ENCODE measurements at regions not wholly inside any gene's neighbourhood (a gene's known extent, or its start where the extent isn't known, plus 50 kb on each side); places are given as distances from the start of the nearest gene placed in this dataset.

DNA sequence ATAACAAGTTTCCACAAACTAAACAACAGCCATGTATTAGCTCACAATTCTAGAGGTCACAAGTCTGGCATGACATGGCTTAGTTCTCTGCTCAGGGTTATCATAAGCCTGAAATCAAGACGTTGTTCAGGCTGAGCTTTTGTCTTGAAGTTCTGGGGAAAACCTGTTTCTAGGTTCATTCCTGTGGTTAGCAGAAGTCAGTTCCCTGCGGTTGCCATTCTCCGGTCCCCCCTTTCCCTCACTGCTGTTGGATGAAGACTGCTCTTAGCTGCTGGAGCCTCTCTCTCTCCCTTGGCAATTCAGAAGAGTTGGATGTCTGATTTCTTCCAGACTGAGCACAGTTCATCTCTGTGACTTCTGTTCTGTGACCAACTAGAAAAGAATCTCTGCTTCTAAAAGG is 962.6 kb downstream of the PCDH7 start:
- BruUV-seq (replicated peaks), result no TSS peak
- H3K4me3 ChIP-seq (ENCODE audit: low read length), result no peak overlapping the region
- H2AFZ ChIP-seq (ENCODE audit: low read length), result no peak overlapping the region
- H3K9me3 ChIP-seq (ENCODE audit: low read length), result no peaks in the 10 kb centered on the region
- H3K27ac ChIP-seq (ENCODE audit: low read length), result no peak overlapping the region
- H3K27me3 ChIP-seq (ENCODE audit: low read length), result no peaks in the 10 kb centered on the region
- H3K36me3 ChIP-seq (ENCODE audit: low read depth, low read length), result no peaks in the 10 kb centered on the region
- no peak overlapping the region for H3K9ac ChIP-seq (ENCODE audit: low read length)
- H3K4me2 ChIP-seq (ENCODE audit: low read length), result no peak overlapping the region
- no peak for DNase-seq
- H3K4me1 ChIP-seq (ENCODE audit: insufficient read depth, low read length), result no peaks in the 10 kb centered on the region
- ATAC-seq, result no peak
- no peaks in the 10 kb centered on the region for H4K20me1 ChIP-seq (ENCODE audit: low read length)
- ChIA-PET POLR2A (ENCODE audit: unreplicated experiment) (no interaction called here), CTCF (no interaction called here)
- no peaks in the 10 kb centered on the region for H3F3A ChIP-seq (ENCODE audit: low read length, unreplicated experiment)
- intact Hi-C loops (cut with micrococcal nuclease), result no loop called here
- no peaks in the 10 kb centered on the region for H3K9me2 ChIP-seq (replicated peaks; ENCODE audit: low read length)
- no peak for TF ChIP-seq EZH2phosphoT487 (IDR thresholded peaks at IDR 0.05; ENCODE audit: borderline replicate concordance, low read length)
- TF ChIP-seq, protein P1, sequence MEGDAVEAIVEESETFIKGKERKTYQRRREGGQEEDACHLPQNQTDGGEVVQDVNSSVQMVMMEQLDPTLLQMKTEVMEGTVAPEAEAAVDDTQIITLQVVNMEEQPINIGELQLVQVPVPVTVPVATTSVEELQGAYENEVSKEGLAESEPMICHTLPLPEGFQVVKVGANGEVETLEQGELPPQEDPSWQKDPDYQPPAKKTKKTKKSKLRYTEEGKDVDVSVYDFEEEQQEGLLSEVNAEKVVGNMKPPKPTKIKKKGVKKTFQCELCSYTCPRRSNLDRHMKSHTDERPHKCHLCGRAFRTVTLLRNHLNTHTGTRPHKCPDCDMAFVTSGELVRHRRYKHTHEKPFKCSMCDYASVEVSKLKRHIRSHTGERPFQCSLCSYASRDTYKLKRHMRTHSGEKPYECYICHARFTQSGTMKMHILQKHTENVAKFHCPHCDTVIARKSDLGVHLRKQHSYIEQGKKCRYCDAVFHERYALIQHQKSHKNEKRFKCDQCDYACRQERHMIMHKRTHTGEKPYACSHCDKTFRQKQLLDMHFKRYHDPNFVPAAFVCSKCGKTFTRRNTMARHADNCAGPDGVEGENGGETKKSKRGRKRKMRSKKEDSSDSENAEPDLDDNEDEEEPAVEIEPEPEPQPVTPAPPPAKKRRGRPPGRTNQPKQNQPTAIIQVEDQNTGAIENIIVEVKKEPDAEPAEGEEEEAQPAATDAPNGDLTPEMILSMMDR (conservative IDR thresholded peaks at IDR 0.05; ENCODE audit: low read depth, low read length), result no peak
- no peak for TF ChIP-seq EZH2 (IDR thresholded peaks at IDR 0.05; ENCODE audit: low read length, unreplicated experiment)
- no peaks in the 10 kb centered on the region for H3K79me2 ChIP-seq (ENCODE audit: low read length)

DNA sequence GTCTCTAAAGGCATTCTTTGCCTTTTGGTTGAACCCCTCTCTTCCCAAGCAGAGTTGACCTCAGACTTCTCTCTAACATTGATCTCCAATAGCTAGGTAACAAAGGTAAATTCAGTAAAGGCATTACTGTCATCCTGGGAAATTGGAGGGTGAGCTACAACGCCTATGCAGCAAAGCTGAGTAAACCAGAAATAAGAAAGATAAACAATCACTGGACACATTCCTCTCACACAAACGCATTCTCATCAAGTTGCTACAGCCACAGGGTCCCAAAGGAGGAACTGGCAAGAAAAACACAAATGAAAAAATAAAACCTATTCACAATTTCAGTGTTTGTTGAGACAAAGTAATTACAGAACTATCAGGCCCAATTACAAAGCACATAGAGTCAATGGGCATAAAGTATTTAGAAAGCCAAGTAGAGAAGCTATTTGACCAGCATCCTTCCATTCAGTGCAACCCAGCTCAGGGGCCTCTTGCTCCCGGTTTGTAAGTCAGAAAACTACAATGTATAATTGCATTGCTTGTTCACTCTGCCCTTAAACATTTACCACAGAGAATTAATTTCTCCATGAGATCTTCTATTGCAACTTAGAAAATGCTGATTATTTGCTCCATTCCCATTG is 967.7 kb downstream of the PCDH7 start:
- no peak for TF ChIP-seq EZH2phosphoT487 (IDR thresholded peaks at IDR 0.05; ENCODE audit: borderline replicate concordance, low read length)
- TF ChIP-seq, protein P1 (conservative IDR thresholded peaks at IDR 0.05; ENCODE audit: low read depth, low read length), result no peak
- TF ChIP-seq EZH2 (IDR thresholded peaks at IDR 0.05; ENCODE audit: low read length, unreplicated experiment), result no peak
- DNase-seq (no peak), ATAC-seq (no peak)
- Histone ChIP-seq H3F3A (ENCODE audit: low read length, unreplicated experiment) (no peaks in the 10 kb centered on the region), H2AFZ (ENCODE audit: low read length) (no peak overlapping the region), H3K4me2 (ENCODE audit: low read length) (no peak overlapping the region), H3K9me2 (replicated peaks; ENCODE audit: low read length) (no peaks in the 10 kb centered on the region), H3K4me1 (ENCODE audit: insufficient read depth, low read length) (no peaks in the 10 kb centered on the region), H3K9ac (ENCODE audit: low read length) (no peak overlapping the region), H3K79me2 (ENCODE audit: low read length) (no peaks in the 10 kb centered on the region), H3K36me3 (ENCODE audit: low read depth, low read length) (no peaks in the 10 kb centered on the region), H3K27ac (ENCODE audit: low read length) (no peak overlapping the region), H3K4me3 (ENCODE audit: low read length) (no peak overlapping the region), H4K20me1 (ENCODE audit: low read length) (no peaks in the 10 kb centered on the region), H3K27me3 (ENCODE audit: low read length) (no peaks in the 10 kb centered on the region), H3K9me3 (ENCODE audit: low read length) (no peaks in the 10 kb centered on the region)
- CTCF ChIA-PET, result no interaction called here
- no TSS peak for BruUV-seq (replicated peaks)
- POLR2A ChIA-PET (ENCODE audit: unreplicated experiment), result interaction anchor here (0.6 kb wide), 1 partner anchor 44 kb away, joined by 4 read pairs; no protein-coding TSS in a partner anchor
- intact Hi-C loops (cut with micrococcal nuclease), result no loop called here

DNA sequence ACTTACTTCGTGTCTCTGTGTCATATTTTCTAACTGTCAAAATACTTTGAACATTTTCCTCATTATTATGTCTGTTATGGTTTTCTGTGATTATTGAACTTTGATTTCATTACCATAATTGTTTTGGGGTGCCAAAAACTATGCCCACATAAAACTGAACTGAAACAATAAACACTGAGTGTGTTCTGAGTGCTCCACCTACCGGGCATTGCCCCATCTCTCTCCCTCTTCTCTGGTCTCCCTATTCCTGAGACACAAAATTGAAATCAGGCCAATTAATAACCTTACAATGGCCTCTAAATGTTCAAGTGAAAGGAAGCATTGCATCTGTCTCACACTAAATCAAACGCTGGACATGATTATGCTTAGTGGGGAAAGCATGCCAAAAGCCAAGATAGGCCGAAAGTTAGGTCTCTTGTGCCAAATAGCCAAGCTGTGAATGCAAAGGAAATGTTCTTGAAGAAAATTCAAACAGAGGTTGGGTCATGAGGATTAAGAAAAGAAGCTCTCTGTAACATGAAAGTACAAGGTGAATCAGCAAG is 972.3 kb downstream of the PCDH7 start:
- DNase-seq, result no peak
- ATAC-seq, result no peak
- Histone ChIP-seq H3K79me2 (ENCODE audit: low read length) (no peaks in the 10 kb centered on the region), H3K9me3 (ENCODE audit: low read length) (no peaks in the 10 kb centered on the region), H3K4me2 (ENCODE audit: low read length) (no peak overlapping the region), H3F3A (ENCODE audit: low read length, unreplicated experiment) (no peaks in the 10 kb centered on the region), H3K9ac (ENCODE audit: low read length) (no peak overlapping the region), H4K20me1 (ENCODE audit: low read length) (no peaks in the 10 kb centered on the region), H3K9me2 (replicated peaks; ENCODE audit: low read length) (no peaks in the 10 kb centered on the region), H3K4me3 (ENCODE audit: low read length) (no peak overlapping the region), H3K27me3 (ENCODE audit: low read length) (no peaks in the 10 kb centered on the region), H3K27ac (ENCODE audit: low read length) (no peak overlapping the region), H3K4me1 (ENCODE audit: insufficient read depth, low read length) (no peaks in the 10 kb centered on the region), H3K36me3 (ENCODE audit: low read depth, low read length) (no peaks in the 10 kb centered on the region), H2AFZ (ENCODE audit: low read length) (no peak overlapping the region)
- POLR2A ChIA-PET (ENCODE audit: unreplicated experiment), result no interaction called here
- intact Hi-C loops (cut with micrococcal nuclease), result no loop called here
- no TSS peak for BruUV-seq (replicated peaks)
- TF ChIP-seq, protein P1 (conservative IDR thresholded peaks at IDR 0.05; ENCODE audit: low read depth, low read length), result peak; percentile 48; the same call in 1 of the 2 replicates
- no peak for TF ChIP-seq EZH2phosphoT487 (IDR thresholded peaks at IDR 0.05; ENCODE audit: borderline replicate concordance, low read length)
- CTCF ChIA-PET, result no interaction called here
